Gastrocnemius medialis (tissue), 4 donors: ENCODE measurements at regions not wholly inside any gene's neighbourhood (a gene's known extent, or its start where the extent isn't known, plus 50 kb on each side); places are given as distances from the start of the nearest gene placed in this dataset.

Experiments
- CTCF ChIP-seq, 5 experiments: fragments of 450-650 bp in 3 of 5; fragments of 200-600 bp in 2 of 5; sonication (generic) in 2 of 5; IDR thresholded peaks in 4 of 5; conservative IDR thresholded peaks in 1 of 5; 1 replicate in 4 of 5; 2 replicates in 1 of 5; pipeline ENCODE4 v1.5.1; 2016 to 2019; ENCODE audit warnings: antibody characterized with exemption in 5 of 5, mild to moderate bottlenecking in 3 of 5, moderate library complexity in 3 of 5
- POLR2A ChIP-seq, 2 donors: fragments of 450-650 bp; IDR thresholded peaks; one replicate each; pipeline ENCODE4 v1.6.1; 2017; ENCODE audit warnings: antibody characterized with exemption in 2 of 2, mild to moderate bottlenecking in 2 of 2, moderate library complexity in 2 of 2

GRCh38 chr4:138614398-138615142 is 372.4 kb upstream of the SLC7A11 start:
- TF ChIP-seq CTCF (IDR thresholded peaks at IDR 0.05 in 4 of 5, conservative IDR thresholded peaks at IDR 0.05 in 1 of 5) (no peak), POLR2A (IDR thresholded peaks at IDR 0.05) (no peak)
